ENCODE measurements at regions not wholly inside any gene's neighbourhood (a gene's known extent, or its start where the extent isn't known, plus 50 kb on each side); places are given as distances from the start of the nearest gene placed in this dataset.

- intact Hi-C loops (cut with micrococcal nuclease) = no loop called here
- H3K4me1 ChIP-seq (ENCODE audit: control insufficient read depth, insufficient read depth, low read length) = no peaks in the 10 kb centered on the region
- no peaks in the 10 kb centered on the region for H3K36me3 ChIP-seq (ENCODE audit: control insufficient read depth, insufficient read depth, low read length)
- Mint-ChIP-seq H3K27ac (no peak overlapping the region), H3K4me3 (no peak overlapping the region), H3K27me3 (ENCODE audit: low read depth in 2 of 2) (no peaks in the 10 kb centered on the region), H3K9me3 (peaks cover 13 to 31% of the 10 kb centered on the region in 2 donors), H3K36me3 (peaks cover 4% of the 10 kb centered on the region), H3K4me1 (no peaks in the 10 kb centered on the region)
- TF ChIP-seq CTCF (IDR thresholded peaks at IDR 0.05) = no peak
- H3K27me3 ChIP-seq (ENCODE audit: control insufficient read depth, insufficient read depth, low read length) = no peaks in the 10 kb centered on the region
- DNase-seq (no peak), ATAC-seq (no peak)
- H3K9me3 ChIP-seq (ENCODE audit: control insufficient read depth, insufficient read depth, low read length) = peaks cover 5% of the 10 kb centered on the region
- no peak overlapping the region for H3K4me3 ChIP-seq (ENCODE audit: low read length)
- WGBS (ENCODE audit: insufficient coverage) = 75% methylated on average over 5 of the region's 5 CpGs
- no peak overlapping the region for H3K27ac ChIP-seq (ENCODE audit: low read length)
Observed at GRCh38 chr5:166517976-166518375, 1773.5 kb upstream of the WWC1 start.

GRCh38 chr5:166523206-166523605 is 1768.2 kb upstream of the WWC1 start:
- ATAC-seq = no peak
- no peaks in the 10 kb centered on the region for H3K4me1 Mint-ChIP-seq
- intact Hi-C loops (cut with micrococcal nuclease) = no loop called here

GRCh38 chr5:166529200-166529599 is 1762.2 kb upstream of the WWC1 start:
- no peak for ATAC-seq
- Histone ChIP-seq H3K4me1 (ENCODE audit: control insufficient read depth, insufficient read depth, low read length) (no peaks in the 10 kb centered on the region), H3K36me3 (ENCODE audit: control insufficient read depth, insufficient read depth, low read length) (no peaks in the 10 kb centered on the region), H3K27ac (ENCODE audit: low read length) (no peak overlapping the region), H3K27me3 (ENCODE audit: control insufficient read depth, insufficient read depth, low read length) (no peaks in the 10 kb centered on the region), H3K4me3 (ENCODE audit: low read length) (no peak overlapping the region), H3K9me3 (ENCODE audit: control insufficient read depth, insufficient read depth, low read length) (no peaks in the 10 kb centered on the region)
- Mint-ChIP-seq H3K36me3 (no peaks in the 10 kb centered on the region), H3K4me1 (no peaks in the 10 kb centered on the region), H3K27me3 (ENCODE audit: low read depth in 2 of 2) (no peaks in the 10 kb centered on the region), H3K9me3 (peaks cover 7 to 12% of the 10 kb centered on the region in 2 donors), H3K4me3 (no peak overlapping the region), H3K27ac (no peak overlapping the region)
- 0% methylated on average over 1 of the region's 2 CpGs for WGBS (ENCODE audit: insufficient coverage)
- DNase-seq = no peak
- no peak for TF ChIP-seq CTCF (IDR thresholded peaks at IDR 0.05)
- intact Hi-C loops (cut with micrococcal nuclease) = no loop called here

More at GRCh38 chr5:166523206-166523605, 1768.2 kb upstream of the WWC1 start:
- H3K27me3 Mint-ChIP-seq (ENCODE audit: low read depth in 2 of 2) = no peaks in the 10 kb centered on the region
- no peaks in the 10 kb centered on the region for H3K27me3 ChIP-seq (ENCODE audit: control insufficient read depth, insufficient read depth, low read length)
- peaks cover 11 to 16% of the 10 kb centered on the region in 2 donors for H3K9me3 Mint-ChIP-seq
- WGBS (ENCODE audit: insufficient coverage) = 84% methylated on average over 2 of the region's 2 CpGs
- no peaks in the 10 kb centered on the region for H3K4me1 ChIP-seq (ENCODE audit: control insufficient read depth, insufficient read depth, low read length)
- TF ChIP-seq CTCF (IDR thresholded peaks at IDR 0.05) = no peak
- no peak overlapping the region for H3K27ac ChIP-seq (ENCODE audit: low read length)
- no peaks in the 10 kb centered on the region for H3K36me3 Mint-ChIP-seq
- no peak for DNase-seq
- no peak overlapping the region for H3K27ac Mint-ChIP-seq
- no peak overlapping the region for H3K4me3 Mint-ChIP-seq
- H3K9me3 ChIP-seq (ENCODE audit: control insufficient read depth, insufficient read depth, low read length) = peaks cover 2% of the 10 kb centered on the region
- no peak overlapping the region for H3K4me3 ChIP-seq (ENCODE audit: low read length)
- H3K36me3 ChIP-seq (ENCODE audit: control insufficient read depth, insufficient read depth, low read length) = no peaks in the 10 kb centered on the region

GRCh38 chr5:166532456-166533220 is 1758.8 kb upstream of the WWC1 start:
- Mint-ChIP-seq H3K4me1 (no peaks in the 10 kb centered on the region), H3K9me3 (peaks cover 6 to 14% of the 10 kb centered on the region in 2 donors), H3K27ac (no peak overlapping the region), H3K4me3 (no peak overlapping the region), H3K36me3 (peaks cover 4% of the 10 kb centered on the region), H3K27me3 (ENCODE audit: low read depth in 2 of 2) (no peaks in the 10 kb centered on the region)
- 78% methylated on average over 4 of the region's 5 CpGs for WGBS (ENCODE audit: insufficient coverage)
- no peaks in the 10 kb centered on the region for H3K9me3 ChIP-seq (ENCODE audit: control insufficient read depth, insufficient read depth, low read length)
- no peaks in the 10 kb centered on the region for H3K4me1 ChIP-seq (ENCODE audit: control insufficient read depth, insufficient read depth, low read length)
- DNase-seq (no peak), ATAC-seq (no peak)
- intact Hi-C loops (cut with micrococcal nuclease) = no loop called here
- no peak overlapping the region for H3K27ac ChIP-seq (ENCODE audit: low read length)
- H3K36me3 ChIP-seq (ENCODE audit: control insufficient read depth, insufficient read depth, low read length) = no peaks in the 10 kb centered on the region
- no peaks in the 10 kb centered on the region for H3K27me3 ChIP-seq (ENCODE audit: control insufficient read depth, insufficient read depth, low read length)
- H3K4me3 ChIP-seq (ENCODE audit: low read length) = no peak overlapping the region
- TF ChIP-seq CTCF (IDR thresholded peaks at IDR 0.05) = no peak

Measured in natural killer cell (primary cell).